H1 (cell line): ENCODE measurements at regions not wholly inside any gene's neighbourhood (a gene's known extent, or its start where the extent isn't known, plus 50 kb on each side); places are given as distances from the start of the nearest gene placed in this dataset.

Source experiments
- FOSL1 ChIP-seq: IDR thresholded peaks from 2 replicates; pipeline ENCODE4 v1.6.1; 2011; ENCODE audit warnings: mild to moderate bottlenecking, low read depth, low read length, moderate library complexity; ENCODE audit not compliant: insufficient read depth
- HDAC6 ChIP-seq: IDR thresholded peaks from one replicate; pipeline ENCODE4 v1.7.1; 2012; ENCODE audit warnings: low read depth, mild to moderate bottlenecking, inconsistent platforms, low read length, moderate library complexity
- TAF1 ChIP-seq: IDR thresholded peaks from 2 replicates; pipeline ENCODE4 v1.6.1; 2011; ENCODE audit warnings: mild to moderate bottlenecking, low read depth, low read length
- TF ChIP-seq, protein P1 (sequence below): fragments of 300-600 bp; sonication (generic); IDR thresholded peaks from 2 replicates; pipeline ENCODE4 v1.7.1; 2012; ENCODE audit warnings: low read length, moderate library complexity, mild to moderate bottlenecking, inconsistent platforms; ENCODE audit not compliant: insufficient replicate concordance
- TF ChIP-seq, protein P2 (sequence below): IDR thresholded peaks from 2 replicates; pipeline ENCODE4 v1.6.1; 2011; ENCODE audit warnings: low read length, improper control_type of control experiment

DNA sequence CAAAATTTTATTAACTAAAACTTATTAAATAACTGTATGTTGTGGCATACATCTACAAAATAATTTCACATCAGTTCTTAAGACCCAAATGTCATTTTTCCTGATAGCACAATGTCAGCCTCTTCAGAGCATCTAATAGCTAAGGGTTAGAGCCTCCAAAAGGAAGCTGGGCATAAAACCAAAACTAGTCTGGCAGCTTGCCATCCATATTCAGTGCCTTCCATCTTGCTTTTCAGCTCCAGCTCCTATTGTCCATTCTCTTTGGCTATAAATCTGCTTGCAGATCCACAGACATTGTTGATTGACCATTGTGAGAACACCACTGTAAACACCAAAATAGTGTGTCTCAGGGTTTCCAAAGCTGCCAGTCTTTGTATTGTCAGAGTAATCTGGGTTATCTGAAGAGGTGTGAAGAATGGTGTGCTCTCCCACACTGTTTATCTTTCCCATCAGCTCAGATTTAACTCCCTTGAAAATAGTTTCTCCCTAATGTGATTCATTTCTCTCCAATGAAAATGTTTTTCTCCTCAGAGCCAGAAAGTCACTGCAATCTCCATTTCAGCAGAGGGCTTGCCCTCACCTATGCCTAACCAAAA lies 154.8 kb upstream of the KCNQ5 start (continued):
- TF ChIP-seq, protein P1, sequence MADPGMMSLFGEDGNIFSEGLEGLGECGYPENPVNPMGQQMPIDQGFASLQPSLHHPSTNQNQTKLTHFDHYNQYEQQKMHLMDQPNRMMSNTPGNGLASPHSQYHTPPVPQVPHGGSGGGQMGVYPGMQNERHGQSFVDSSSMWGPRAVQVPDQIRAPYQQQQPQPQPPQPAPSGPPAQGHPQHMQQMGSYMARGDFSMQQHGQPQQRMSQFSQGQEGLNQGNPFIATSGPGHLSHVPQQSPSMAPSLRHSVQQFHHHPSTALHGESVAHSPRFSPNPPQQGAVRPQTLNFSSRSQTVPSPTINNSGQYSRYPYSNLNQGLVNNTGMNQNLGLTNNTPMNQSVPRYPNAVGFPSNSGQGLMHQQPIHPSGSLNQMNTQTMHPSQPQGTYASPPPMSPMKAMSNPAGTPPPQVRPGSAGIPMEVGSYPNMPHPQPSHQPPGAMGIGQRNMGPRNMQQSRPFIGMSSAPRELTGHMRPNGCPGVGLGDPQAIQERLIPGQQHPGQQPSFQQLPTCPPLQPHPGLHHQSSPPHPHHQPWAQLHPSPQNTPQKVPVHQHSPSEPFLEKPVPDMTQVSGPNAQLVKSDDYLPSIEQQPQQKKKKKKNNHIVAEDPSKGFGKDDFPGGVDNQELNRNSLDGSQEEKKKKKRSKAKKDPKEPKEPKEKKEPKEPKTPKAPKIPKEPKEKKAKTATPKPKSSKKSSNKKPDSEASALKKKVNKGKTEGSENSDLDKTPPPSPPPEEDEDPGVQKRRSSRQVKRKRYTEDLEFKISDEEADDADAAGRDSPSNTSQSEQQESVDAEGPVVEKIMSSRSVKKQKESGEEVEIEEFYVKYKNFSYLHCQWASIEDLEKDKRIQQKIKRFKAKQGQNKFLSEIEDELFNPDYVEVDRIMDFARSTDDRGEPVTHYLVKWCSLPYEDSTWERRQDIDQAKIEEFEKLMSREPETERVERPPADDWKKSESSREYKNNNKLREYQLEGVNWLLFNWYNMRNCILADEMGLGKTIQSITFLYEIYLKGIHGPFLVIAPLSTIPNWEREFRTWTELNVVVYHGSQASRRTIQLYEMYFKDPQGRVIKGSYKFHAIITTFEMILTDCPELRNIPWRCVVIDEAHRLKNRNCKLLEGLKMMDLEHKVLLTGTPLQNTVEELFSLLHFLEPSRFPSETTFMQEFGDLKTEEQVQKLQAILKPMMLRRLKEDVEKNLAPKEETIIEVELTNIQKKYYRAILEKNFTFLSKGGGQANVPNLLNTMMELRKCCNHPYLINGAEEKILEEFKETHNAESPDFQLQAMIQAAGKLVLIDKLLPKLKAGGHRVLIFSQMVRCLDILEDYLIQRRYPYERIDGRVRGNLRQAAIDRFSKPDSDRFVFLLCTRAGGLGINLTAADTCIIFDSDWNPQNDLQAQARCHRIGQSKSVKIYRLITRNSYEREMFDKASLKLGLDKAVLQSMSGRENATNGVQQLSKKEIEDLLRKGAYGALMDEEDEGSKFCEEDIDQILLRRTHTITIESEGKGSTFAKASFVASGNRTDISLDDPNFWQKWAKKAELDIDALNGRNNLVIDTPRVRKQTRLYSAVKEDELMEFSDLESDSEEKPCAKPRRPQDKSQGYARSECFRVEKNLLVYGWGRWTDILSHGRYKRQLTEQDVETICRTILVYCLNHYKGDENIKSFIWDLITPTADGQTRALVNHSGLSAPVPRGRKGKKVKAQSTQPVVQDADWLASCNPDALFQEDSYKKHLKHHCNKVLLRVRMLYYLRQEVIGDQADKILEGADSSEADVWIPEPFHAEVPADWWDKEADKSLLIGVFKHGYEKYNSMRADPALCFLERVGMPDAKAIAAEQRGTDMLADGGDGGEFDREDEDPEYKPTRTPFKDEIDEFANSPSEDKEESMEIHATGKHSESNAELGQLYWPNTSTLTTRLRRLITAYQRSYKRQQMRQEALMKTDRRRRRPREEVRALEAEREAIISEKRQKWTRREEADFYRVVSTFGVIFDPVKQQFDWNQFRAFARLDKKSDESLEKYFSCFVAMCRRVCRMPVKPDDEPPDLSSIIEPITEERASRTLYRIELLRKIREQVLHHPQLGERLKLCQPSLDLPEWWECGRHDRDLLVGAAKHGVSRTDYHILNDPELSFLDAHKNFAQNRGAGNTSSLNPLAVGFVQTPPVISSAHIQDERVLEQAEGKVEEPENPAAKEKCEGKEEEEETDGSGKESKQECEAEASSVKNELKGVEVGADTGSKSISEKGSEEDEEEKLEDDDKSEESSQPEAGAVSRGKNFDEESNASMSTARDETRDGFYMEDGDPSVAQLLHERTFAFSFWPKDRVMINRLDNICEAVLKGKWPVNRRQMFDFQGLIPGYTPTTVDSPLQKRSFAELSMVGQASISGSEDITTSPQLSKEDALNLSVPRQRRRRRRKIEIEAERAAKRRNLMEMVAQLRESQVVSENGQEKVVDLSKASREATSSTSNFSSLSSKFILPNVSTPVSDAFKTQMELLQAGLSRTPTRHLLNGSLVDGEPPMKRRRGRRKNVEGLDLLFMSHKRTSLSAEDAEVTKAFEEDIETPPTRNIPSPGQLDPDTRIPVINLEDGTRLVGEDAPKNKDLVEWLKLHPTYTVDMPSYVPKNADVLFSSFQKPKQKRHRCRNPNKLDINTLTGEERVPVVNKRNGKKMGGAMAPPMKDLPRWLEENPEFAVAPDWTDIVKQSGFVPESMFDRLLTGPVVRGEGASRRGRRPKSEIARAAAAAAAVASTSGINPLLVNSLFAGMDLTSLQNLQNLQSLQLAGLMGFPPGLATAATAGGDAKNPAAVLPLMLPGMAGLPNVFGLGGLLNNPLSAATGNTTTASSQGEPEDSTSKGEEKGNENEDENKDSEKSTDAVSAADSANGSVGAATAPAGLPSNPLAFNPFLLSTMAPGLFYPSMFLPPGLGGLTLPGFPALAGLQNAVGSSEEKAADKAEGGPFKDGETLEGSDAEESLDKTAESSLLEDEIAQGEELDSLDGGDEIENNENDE, result no peak
- TF ChIP-seq, protein P2, sequence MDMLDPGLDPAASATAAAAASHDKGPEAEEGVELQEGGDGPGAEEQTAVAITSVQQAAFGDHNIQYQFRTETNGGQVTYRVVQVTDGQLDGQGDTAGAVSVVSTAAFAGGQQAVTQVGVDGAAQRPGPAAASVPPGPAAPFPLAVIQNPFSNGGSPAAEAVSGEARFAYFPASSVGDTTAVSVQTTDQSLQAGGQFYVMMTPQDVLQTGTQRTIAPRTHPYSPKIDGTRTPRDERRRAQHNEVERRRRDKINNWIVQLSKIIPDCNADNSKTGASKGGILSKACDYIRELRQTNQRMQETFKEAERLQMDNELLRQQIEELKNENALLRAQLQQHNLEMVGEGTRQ, result no peak
- TF ChIP-seq HDAC6, result no peak
- no peak for TF ChIP-seq TAF1
- TF ChIP-seq FOSL1, result no peak
